ES-I3 (cell line): ENCODE measurements at regions not wholly inside any gene's neighbourhood (a gene's known extent, or its start where the extent isn't known, plus 50 kb on each side); places are given as distances from the start of the nearest gene placed in this dataset.

Experiments
- H3K36me3 ChIP-seq: 2 replicates; pipeline ENCODE4 v1.6.1; 2013; ENCODE audit warnings: mild to moderate bottlenecking, low read length, control low read depth, moderate library complexity; ENCODE audit not compliant: insufficient read depth
- H3K4me1 ChIP-seq: 2 replicates; pipeline ENCODE4 v1.6.1; 2013; ENCODE audit warnings: mild to moderate bottlenecking, control low read depth, low read length; ENCODE audit not compliant: insufficient read depth
- H3K9ac ChIP-seq: 2 replicates; pipeline ENCODE4 v1.6.1; 2013; ENCODE audit warnings: low read depth, mild to moderate bottlenecking, low read length, moderate library complexity
- H3K9me3 ChIP-seq: 2 replicates; pipeline ENCODE4 v1.6.1; 2013; ENCODE audit warnings: mild to moderate bottlenecking, low read length, moderate library complexity; ENCODE audit not compliant: control insufficient read depth, insufficient read depth

DNA sequence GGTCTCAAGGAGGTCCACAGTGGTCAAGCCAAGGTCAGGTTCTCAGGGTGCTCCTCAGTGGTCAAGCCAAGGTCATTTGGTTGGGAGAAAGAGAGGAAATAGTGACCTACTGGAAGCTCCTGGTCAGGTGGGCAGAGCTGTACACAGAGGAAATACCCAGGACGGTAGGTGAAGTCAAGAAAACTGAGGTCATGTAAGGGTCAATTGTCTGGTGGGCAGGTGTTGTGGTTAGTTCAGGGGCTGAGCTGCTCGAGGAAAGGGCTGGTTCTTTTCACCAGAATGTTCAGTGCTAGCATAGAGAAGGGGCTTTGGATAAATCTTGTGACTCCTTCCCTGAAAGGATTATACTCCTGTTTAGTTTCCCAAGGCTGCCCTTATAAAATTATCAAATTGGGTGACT, 540.5 kb downstream of the VRK1 start:
- Histone ChIP-seq H3K9me3 (peaks cover 2% of the 10 kb centered on the region; the same call in 1 of the 2 replicates), H3K4me1 (no peaks in the 10 kb centered on the region), H3K9ac (no peak overlapping the region), H3K36me3 (no peaks in the 10 kb centered on the region)

DNA sequence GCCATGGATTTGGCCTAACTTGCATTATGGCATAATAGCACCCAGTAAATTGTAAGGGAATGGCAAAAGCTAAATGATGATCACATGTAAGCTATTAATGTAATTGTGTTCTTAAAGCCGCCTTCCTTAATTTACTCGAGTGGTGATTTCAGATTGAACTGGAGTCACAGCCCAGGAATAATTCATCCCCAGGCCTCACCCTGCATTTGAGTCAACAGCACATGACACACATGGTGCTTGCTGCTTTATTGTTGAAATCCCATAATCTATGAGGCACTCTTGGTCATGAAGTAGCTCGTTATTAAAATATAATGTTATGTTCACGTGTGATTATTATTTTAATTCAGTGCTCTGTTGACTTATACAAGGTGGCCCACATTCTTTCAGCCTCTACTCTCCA, 547.5 kb downstream of the VRK1 start:
- Histone ChIP-seq H3K4me1 (no peaks in the 10 kb centered on the region), H3K9ac (no peak overlapping the region), H3K36me3 (no peaks in the 10 kb centered on the region), H3K9me3 (0 out of 2 replicates have a peak, but pooled peaks cover 2% of the 10 kb centered on the region)

DNA sequence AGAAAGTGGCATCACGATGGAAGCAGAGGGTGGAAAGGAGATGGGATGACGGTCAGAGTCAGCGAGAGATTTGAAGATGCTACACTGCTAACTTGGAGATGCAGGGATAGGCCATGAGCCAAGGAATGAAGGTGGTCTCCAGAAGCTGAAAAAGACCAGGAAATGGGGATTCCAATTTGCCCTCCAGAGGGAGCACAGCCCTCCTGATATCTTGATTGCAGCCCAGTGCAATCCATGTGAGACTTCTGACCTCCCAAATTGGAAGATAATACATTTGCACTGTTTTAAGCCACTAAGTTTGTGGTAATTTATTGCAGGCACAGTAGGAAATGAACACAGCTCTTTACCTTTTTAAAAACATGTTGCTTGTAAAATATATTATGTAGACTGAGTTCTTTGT, 549.5 kb downstream of the VRK1 start:
- Histone ChIP-seq H3K4me1 (no peaks in the 10 kb centered on the region), H3K9ac (no peak overlapping the region), H3K36me3 (no peaks in the 10 kb centered on the region), H3K9me3 (no peaks in the 10 kb centered on the region)

DNA sequence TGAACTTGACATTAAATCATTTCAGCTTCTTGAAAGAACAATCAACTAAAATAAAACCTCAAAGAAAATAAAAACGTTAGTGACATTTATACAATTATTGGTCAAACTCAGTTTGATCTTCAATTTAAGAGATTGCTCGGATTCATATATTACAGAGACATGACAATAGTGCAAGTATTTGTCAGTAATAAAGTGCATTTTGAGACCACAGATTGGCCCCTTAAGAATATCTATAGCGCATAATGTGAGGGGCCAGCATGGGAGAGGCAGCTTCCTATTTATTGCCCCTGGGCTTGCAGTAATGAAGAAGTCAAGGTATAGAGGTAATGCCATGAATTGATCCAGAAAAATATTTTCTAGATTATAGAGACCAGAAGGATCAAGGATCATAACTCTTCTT, 552.3 kb downstream of the VRK1 start:
- H3K36me3 ChIP-seq, result no peaks in the 10 kb centered on the region
- no peak overlapping the region for H3K9ac ChIP-seq
- H3K9me3 ChIP-seq, result no peaks in the 10 kb centered on the region
- no peaks in the 10 kb centered on the region for H3K4me1 ChIP-seq

DNA sequence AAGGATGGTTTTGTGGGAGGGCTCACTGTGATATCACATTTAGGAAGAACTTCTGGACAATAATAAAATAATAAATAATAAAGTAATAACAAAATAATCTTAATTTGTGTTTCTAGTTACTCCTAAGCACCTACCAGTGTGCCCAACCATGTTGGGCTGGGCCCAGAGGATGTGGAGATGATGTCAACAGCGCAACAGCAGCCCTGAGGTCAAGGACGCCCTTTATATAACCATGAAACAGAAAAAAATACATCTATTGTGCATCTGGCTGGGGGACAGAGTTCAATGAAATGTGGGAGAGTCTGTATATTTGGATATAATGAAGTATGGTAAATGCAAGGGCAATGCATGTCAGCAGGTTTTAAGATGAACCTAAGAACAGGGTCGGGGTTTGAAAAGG, 552.8 kb downstream of the VRK1 start:
- Histone ChIP-seq H3K36me3 (no peaks in the 10 kb centered on the region), H3K4me1 (no peaks in the 10 kb centered on the region), H3K9me3 (no peaks in the 10 kb centered on the region), H3K9ac (no peak overlapping the region)

DNA sequence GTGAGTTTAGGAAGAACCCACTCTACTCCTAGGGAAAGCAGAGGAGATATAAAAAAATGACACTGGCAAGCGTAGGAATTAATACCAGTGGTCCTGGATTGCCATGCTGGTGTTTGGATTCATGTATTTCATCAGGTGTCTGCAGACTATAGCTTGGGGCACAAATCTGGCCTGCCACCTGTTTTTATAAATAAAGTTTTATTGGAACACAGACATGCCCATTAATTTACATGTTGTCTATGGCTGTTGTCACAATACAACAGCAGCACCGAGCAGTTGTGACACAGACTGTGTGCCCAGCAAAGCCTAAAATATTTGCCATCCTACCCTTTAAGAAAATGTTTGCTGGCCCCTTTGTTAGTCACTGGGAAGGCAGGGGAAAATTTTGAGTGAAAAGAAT, 553.2 kb downstream of the VRK1 start:
- Histone ChIP-seq H3K9me3 (no peaks in the 10 kb centered on the region), H3K36me3 (no peaks in the 10 kb centered on the region), H3K9ac (no peak overlapping the region), H3K4me1 (no peaks in the 10 kb centered on the region)

DNA sequence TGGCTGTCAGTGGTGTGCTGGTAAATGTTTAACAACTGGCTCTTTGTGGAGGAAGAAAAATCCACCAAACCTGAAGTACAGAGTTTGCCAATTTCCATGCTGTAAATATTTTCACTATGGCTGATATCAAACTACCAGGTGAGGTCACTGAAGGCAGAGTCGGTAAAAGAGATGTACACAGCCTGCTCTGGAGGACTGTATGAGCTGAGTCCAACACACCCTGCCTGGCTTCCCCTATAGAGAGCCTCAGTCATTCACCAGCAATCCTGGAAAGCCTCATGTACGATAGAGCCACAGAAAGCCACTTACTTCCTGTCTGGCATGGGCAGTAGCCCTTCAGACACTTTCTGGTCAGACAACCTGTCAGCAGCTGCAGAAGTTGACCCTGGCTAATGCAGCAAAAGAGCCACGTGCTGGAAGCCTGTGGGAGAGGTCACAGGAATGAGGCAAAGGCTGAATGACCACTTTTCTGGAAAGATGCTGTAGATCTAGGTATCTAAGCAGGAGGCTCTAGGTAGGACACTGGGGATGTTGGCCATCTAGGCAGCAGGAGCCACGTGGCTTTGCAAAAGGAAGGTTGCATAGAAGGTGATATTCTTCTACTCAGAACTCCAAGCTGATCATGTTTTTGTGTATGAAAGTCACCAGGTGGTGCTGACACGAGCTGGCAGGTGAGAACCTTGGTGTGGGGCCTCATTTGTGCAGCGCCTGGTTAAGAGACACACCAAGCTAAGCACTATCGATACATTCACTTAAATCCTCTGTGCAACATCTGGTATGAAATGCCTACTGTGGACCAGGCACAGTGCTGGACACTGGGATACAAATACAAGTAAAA, 553.9 kb downstream of the VRK1 start:
- Histone ChIP-seq H3K36me3 (no peaks in the 10 kb centered on the region), H3K9me3 (no peaks in the 10 kb centered on the region), H3K9ac (no peak overlapping the region), H3K4me1 (no peaks in the 10 kb centered on the region)

DNA sequence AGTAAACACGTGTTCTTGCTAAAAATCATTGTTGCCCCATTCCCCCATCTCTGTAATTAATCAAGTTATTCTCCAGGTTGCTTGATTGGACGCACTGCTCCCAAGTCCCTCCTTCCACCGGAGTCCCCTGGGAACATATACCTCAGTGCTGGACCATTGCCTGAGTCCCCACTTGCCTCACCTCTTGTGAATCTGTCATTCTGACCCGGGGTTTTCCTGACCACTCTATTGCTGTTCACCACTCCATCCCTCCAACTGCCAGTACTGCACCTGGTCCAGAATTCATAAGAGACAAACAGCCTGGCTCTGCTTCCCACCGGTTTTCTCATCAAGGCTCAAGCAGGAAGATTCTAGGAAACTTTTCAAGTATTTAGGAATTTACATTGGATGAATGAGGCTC, 555.9 kb downstream of the VRK1 start:
- Histone ChIP-seq H3K9me3 (no peaks in the 10 kb centered on the region), H3K9ac (no peak overlapping the region), H3K4me1 (no peaks in the 10 kb centered on the region), H3K36me3 (no peaks in the 10 kb centered on the region)

DNA sequence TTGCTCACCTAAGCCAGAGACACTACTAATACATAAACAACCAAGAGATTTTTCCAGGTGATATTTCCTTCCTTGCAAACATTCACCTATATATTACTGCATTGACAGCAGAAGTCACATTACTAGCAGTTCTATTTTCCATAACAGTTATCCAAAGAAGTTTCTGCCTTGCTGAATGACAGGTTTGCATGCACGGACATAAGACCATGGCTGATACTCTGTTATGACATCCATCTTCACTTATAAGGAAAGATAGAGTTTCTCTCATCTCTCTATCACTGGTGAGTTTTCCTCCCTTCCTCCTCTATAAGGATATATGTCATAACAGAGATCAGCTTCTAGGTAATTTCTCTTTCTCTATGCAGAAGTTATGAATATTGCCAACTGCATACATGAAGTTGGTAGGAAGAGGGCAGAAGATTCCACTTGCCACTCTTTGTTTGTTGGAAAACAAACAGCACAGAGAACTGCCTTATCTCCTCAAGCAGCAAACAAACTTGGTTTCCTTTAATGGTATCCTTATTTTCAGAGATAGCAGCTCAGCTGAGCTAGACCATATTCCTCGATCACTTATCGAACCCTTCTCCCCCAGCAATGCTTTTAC, 557.0 kb downstream of the VRK1 start:
- Histone ChIP-seq H3K9me3 (no peaks in the 10 kb centered on the region), H3K36me3 (no peaks in the 10 kb centered on the region), H3K4me1 (no peaks in the 10 kb centered on the region), H3K9ac (no peak overlapping the region)

DNA sequence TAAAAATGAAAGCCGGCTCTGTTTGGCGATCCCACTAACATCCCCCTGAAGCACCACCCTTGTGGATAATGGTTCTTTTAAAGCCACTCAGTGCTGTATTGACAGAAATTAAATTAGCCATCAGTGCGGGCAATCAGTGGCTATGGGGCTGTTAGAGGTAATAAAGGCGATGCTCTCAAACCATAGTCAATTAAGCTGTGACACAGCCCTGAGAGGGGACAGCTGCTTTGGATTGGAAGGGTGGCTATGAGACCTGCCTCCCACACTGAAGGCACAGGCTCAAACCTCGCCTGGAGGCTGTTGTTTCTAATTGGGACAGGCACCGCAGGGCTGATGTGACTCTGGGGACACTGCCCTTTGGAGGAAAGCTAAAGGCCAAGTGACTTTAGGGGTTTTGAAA, 562.2 kb downstream of the VRK1 start:
- Histone ChIP-seq H3K36me3 (no peaks in the 10 kb centered on the region), H3K9ac (no peak overlapping the region), H3K4me1 (no peaks in the 10 kb centered on the region), H3K9me3 (no peaks in the 10 kb centered on the region)

DNA sequence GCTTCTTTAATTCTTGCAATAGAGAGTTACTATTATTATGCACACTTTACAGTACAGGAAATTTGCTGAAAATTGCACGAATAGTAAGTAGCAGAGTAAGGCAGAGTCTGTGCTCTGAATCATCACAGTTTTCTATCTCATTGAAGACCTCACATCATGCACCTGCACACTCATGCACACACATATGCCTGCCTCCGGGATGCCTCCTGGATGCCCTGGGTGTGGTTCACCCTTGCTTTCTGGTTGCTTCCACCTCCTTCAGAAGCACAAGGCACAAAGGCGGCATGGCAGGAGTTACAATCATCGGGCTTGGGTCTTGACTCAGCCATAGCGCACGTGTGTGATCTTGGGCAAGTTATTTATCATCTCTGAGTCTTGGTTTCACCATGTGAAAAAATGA, 564.0 kb downstream of the VRK1 start:
- Histone ChIP-seq H3K9me3 (no peaks in the 10 kb centered on the region), H3K9ac (no peak overlapping the region)

DNA sequence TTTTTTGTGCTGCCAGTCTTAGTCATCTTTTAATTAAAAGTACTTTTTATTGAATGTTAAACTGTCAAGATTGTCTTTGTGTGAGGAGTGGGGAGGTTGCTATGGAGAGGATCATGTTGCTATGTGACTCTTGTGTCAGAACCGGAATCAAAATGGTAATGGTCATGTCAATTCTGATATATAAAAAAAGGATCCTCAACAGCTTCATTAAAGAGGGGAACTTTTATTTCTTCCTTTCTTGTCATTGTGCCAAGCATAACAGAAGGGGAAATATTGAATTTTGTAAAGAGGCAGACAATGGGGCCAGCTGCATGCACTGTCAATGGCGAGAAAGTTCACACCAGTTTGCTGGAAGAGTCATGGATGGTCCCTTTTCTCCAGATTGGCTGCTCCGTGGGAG, 564.8 kb downstream of the VRK1 start:
- Histone ChIP-seq H3K9ac (no peak overlapping the region), H3K36me3 (no peaks in the 10 kb centered on the region), H3K4me1 (peaks cover 7% of the 10 kb centered on the region; the same call in 1 of the 2 replicates), H3K9me3 (no peaks in the 10 kb centered on the region)

More for the DNA sequence above, 564.0 kb downstream of the VRK1 start:
- no peaks in the 10 kb centered on the region; the same call in 1 of the 2 replicates for H3K4me1 ChIP-seq
- no peaks in the 10 kb centered on the region for H3K36me3 ChIP-seq

DNA sequence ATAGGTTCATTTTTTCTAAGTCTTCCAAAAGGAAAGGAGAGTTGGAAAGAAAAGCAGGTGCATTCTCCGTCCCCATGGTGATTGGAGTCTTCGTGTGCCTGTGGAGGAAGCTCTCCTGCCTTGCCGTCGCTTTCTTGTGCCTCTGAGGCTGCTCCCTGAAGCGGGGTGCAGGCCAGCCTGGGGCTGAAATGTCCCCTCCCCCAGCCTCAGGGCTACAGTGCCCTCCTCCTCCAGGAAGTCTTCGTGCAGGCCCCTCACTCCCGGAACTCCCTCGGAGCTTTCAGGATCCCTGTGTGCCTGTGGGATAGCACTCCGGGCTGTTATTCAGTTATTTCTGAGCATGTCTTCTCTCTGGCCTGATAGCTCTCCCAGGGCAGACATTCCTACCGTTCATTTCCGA, 569.2 kb downstream of the VRK1 start:
- peaks cover 8% of the 10 kb centered on the region; the same call in 1 of the 2 replicates for H3K4me1 ChIP-seq
- no peaks in the 10 kb centered on the region for H3K9me3 ChIP-seq
- no peak overlapping the region; the same call in 1 of the 2 replicates for H3K9ac ChIP-seq
- no peaks in the 10 kb centered on the region for H3K36me3 ChIP-seq

DNA sequence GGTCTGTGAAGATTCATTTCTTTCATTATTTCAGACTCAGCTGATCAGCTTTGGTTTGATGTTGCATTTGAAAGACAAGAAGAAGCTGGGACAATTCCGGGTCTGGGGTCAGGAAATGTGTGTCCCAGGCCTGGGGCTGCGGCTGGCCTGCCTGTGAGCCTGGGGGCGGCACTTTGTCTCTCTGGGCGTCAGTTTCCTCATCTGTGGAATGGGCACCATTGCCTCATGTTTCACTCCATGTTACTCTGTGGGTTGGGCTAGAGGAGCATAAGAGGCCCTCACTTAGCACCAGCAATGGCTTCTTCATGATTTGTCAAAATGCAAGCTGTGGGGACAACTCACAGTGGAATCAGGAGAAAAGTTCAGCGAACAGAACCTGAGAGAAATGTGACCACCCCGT, 570.1 kb downstream of the VRK1 start:
- Histone ChIP-seq H3K36me3 (no peaks in the 10 kb centered on the region), H3K4me1 (peaks cover 8% of the 10 kb centered on the region; the same call in 1 of the 2 replicates), H3K9ac (no peak overlapping the region), H3K9me3 (no peaks in the 10 kb centered on the region)

DNA sequence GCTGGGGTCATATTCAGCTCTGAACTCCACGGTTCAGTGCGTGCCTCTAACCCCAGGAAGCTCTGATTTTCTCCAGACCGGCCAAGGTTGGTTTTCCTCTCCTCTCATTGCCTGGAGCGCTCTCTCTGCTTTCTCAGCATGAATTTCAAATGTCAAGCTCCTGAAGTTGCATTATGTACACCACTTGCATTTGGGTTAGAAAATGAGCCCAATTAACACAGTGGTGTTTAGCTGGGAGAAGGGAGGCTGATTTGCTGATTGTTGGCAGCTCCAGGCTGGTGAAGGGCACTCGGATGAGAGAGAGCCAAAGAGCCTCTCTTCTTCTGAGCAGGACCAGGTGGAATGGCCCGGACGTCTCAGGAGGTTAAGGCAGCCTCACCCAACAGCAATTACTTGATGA, 570.9 kb downstream of the VRK1 start:
- no peaks in the 10 kb centered on the region for H3K9me3 ChIP-seq
- no peak overlapping the region for H3K9ac ChIP-seq
- H3K36me3 ChIP-seq, result no peaks in the 10 kb centered on the region
- H3K4me1 ChIP-seq, result peaks cover 8% of the 10 kb centered on the region; the same call in 1 of the 2 replicates
